CMK (cell line): ENCODE measurements at regions not wholly inside any gene's neighbourhood (a gene's known extent, or its start where the extent isn't known, plus 50 kb on each side); places are given as distances from the start of the nearest gene placed in this dataset.
"Not testable (repeated sequence)": the region's sequence is repeated elsewhere in the genome, so short reads cannot be mapped to it uniquely, and the experiment has no call there.

Source experiments
- DNase-seq: peaks from one replicate; pipeline ENCODE4 v3.0.0-alpha.2; 2010; ENCODE audit warnings: low read depth

GRCh38 chr4:55251896-55252295 is 94.1 kb upstream of the SRD5A3 start:
- no peak for DNase-seq

GRCh38 chr4:55253948-55254593 is 92.0 kb upstream of the SRD5A3 start:
- DNase-seq, result peak; percentile 92

DNA sequence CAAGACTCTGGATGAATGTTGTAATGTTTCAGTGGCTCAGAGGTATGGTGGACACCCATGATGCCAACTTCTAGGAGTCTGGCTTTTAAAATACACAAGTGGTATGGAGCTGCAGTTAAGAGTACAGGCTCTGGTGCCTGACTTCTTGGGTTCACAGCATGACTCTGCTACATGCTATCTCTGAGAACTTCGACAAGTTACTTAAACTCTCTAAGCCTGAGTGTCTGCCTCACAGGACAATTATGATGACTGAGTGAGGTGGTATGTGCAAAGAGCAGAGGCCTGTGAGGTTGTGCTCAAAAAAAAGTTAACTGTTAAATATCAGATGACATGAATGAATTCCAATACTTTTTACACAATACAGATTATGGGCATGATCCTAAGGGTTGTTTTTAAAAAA is 90.9 kb upstream of the SRD5A3 start:
- no peak for DNase-seq

DNA sequence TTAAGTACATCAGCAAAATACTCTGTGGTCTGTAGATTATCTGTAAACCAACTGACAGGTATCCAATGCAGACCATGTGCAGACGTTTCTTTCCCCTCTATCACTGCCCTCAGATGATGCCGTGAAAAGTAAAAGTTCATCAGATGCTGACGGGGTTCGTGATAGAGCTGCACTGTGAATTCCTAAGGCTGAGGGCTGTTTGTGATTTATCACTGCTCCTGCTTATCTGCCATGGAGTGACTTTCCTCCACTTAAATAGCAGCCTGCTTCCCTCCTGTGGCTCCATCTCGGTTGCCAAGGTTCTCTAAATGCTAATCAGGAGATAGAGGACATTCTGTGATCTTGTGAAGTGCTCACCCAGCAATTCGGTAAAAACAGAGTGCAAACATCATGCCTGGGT is 89.3 kb upstream of the SRD5A3 start:
- DNase-seq, result peak; percentile 49

GRCh38 chr4:55258152-55258865 is 87.7 kb upstream of the SRD5A3 start:
- DNase-seq, result no peak

- no peak for DNase-seq
Observed at GRCh38 chr4:55259294-55259693, 86.7 kb upstream of the SRD5A3 start.

- no peak for DNase-seq
Observed at GRCh38 chr4:55269470-55269869, 76.6 kb upstream of the SRD5A3 start.

DNA sequence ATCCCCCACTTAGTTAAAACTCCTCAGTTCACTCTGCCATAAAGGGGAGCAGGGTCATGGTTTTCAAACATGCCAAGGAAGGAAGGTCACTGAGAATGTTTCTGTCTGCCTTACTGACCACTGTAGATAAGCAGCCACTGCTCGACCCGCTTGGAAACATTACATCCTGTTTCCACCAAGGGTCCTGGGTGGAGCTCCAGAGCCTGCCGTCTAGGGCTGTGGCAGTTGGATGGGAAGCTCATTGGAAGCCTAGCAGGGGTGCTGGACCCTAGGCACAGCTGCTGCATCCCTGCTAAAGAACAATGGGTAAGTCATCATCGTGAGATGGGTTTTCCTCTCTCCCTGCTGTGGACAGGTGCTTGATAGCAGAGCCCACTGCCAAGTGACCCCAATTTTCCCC is 76.0 kb upstream of the SRD5A3 start:
- peak; percentile 33 for DNase-seq

DNA sequence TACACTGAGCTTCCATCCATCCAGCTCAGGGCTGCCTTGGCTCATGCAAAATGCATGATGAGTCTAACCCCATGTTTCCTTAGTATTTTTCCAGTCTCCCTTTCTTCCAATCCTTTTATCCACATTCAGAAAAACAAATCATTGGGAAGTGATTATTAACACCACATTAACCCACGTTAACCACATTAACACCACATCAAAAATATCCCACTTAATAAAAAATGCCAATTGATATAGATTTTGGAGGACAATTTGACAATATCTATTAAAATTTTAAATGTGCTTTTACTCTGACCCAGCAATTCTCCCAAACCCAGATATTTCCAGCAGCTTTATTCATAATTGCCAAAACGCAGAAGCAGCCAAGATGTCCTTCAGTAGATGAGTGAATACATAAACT is 75.6 kb upstream of the SRD5A3 start:
- no peak for DNase-seq

DNA sequence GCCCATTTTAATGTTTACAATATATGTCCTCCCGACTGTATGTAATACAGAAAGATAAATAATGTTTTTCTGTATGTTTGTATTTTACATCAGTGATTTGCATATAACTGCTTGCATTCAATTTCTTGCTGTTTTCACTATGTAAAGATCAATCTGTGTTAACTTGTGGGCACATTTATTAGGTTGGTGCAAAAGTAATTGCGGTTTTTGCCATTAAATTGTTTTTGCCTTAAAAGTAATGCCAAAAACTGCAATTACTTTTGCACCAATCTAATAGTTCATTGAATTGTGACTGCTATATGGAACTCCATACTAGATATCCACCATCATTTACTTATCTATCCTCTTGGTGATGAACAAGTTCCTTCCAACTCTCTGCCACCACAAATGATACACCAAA is 73.9 kb upstream of the SRD5A3 start:
- no peak for DNase-seq

DNA sequence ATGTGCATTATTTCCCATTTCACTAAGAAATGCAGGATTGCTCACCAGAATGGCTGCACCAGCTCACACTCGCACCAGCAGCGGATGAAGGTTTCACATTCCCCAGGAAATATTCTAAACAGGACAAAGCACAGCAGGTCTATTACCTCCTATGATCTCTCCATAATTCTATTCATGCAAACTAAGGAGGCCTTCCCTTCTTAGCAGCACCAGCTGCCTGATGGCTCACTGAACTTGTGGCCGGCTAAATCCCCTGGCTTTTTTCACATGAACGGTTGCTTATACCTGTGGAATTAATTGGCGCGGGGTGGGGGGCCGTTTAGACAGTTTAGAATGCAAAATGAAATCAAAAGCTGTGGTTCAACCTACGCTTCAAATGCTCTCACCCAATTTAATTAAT is 73.5 kb upstream of the SRD5A3 start:
- no peak for DNase-seq

DNA sequence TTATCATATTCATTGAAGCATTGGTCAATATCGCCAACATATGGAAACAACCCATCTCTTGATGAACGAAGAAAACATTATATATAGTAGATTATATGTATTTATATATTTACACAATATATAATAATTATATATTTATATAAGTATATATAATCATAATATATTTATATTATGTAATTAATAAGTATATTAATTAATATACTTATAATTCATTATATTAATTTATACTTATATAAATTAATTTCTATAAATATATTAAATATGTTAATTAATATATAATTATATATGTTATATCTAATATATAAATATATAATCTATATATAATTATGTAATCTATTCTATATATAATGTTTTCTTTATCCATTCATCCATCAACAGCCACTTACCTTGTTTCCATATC is 69.0 kb upstream of the SRD5A3 start:
- DNase-seq, result no peak

- no peak for DNase-seq
Observed at GRCh38 chr4:55278316-55278715, 67.7 kb upstream of the SRD5A3 start.

DNA sequence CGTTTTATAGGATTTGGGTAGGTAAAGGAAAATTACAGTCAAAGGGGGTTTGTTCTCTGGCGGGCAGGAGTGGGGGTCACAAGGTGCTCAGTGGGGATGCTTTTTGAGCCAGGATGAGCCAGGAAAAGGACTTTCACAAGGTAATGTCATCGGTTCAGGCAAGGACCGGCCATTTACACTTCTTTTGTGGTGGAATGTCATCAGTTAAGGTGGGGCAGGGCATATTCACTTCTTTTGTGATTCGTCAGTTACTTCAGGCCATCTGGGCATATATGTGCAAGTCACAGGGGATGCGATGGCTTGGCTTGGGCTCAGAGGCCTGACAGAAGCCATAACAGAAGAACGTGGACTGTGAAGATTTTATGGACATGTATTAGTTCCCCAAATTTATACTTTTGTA is 65.6 kb upstream of the SRD5A3 start:
- DNase-seq, result not testable (repeated sequence)

DNA sequence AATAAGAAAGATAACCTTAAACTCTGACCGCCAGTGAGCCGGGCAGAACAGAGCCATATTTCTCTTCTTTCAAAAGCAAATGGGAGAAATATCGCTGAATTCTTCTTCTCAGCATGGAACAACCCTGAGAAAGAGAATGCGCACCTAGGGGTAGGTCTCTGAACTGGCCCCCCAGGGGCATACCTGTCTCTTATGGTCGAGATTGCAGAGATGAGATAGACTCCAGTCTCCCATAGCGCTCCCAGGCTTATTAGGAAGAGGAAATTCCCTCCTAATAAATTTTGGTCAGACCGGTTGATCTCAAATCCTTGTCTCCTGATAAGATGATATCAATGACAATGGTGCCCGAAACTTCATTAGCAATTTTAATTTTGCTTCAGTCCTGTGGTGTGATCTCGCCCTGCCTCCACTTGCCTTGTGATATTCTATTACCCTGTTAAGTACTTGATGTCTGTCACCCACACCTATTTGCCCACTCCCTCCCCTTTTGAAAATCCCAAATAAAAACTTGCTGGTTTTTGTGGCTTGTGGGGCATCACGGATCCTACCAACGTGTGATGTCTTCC is 64.8 kb upstream of the SRD5A3 start:
- not testable (repeated sequence) for DNase-seq

GRCh38 chr4:55284331-55284730 is 61.7 kb upstream of the SRD5A3 start:
- DNase-seq, result no peak

DNA sequence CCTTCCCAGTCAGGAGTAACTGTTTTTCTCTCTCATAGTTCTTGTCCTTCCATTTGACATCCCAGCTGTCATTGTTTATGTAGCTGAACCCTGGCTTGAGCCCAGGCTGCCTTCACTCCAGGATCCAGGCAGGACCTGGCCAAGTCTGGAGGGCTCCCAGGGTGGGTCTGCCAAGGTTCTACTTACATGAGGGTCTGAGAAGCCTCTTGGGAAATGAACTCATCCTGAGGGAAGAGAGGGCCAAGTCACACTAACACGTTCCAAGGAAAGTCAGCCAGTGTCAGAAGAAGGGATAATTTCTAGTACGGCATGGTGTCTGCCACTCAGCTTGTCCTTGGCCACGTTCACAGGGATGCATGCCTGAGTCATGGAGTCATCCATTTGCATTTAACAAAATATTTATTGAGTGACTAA is 54.8 kb upstream of the SRD5A3 start:
- no peak for DNase-seq

- no peak for DNase-seq
Observed at GRCh38 chr4:55296096-55296495, 49.9 kb upstream of the SRD5A3 start.
